HepG2 (cell line): ENCODE measurements at regions not wholly inside any gene's neighbourhood (a gene's known extent, or its start where the extent isn't known, plus 50 kb on each side); places are given as distances from the start of the nearest gene placed in this dataset.

Experiments
- AKNA ChIP-seq: sonication (generic); formaldehyde crosslinking; IDR thresholded peaks from 2 replicates; pipeline ENCODE4 v1.4.0; 2020; ENCODE audit warnings: missing genetic modification reagents, borderline replicate concordance
- ARHGAP35 ChIP-seq: sonication (generic); formaldehyde crosslinking; IDR thresholded peaks from 2 replicates; pipeline ENCODE4 v1.9.0; 2022; ENCODE audit warnings: mild to moderate bottlenecking, inconsistent platforms, moderate library complexity, missing genetic modification reagents, borderline replicate concordance
- EP300 ChIP-seq, 3 experiments: sonication (generic) in 1 of 3; formaldehyde crosslinking in 1 of 3; IDR thresholded peaks; 2 replicates each; pipeline versions ENCODE4 v1.5.1 to v1.6.1; 2011 to 2020; ENCODE audit warnings: low read depth in 2 of 3, low read length in 2 of 3, borderline replicate concordance in 1 of 3, improper control_type of control experiment in 1 of 3, mild to moderate bottlenecking in 1 of 3, missing genetic modification reagents in 1 of 3, moderate library complexity in 1 of 3
- FOXO1 ChIP-seq: sonication (generic); formaldehyde crosslinking; IDR thresholded peaks from 2 replicates; pipeline ENCODE4 v1.4.0; 2020; ENCODE audit warnings: missing genetic modification reagents
- GATAD2A ChIP-seq: IDR thresholded peaks from 2 replicates; pipeline ENCODE4 v1.6.1; 2016
- HDAC2 ChIP-seq: sonication (generic); formaldehyde crosslinking; IDR thresholded peaks from 2 replicates; pipeline ENCODE4 v1.4.0; 2020; ENCODE audit warnings: missing genetic modification reagents
- IKZF1 ChIP-seq: fragments of 450-650 bp; IDR thresholded peaks from 2 replicates; pipeline ENCODE4 v1.7.1; 2016
- IKZF4 ChIP-seq: sonication (generic); formaldehyde crosslinking; IDR thresholded peaks from 2 replicates; pipeline ENCODE4 v1.5.1; 2020; ENCODE audit warnings: borderline replicate concordance, mild to moderate bottlenecking, low read depth, missing genetic modification reagents; ENCODE audit errors: not compliant biosample characterization
- MIER3 ChIP-seq: IDR thresholded peaks from 2 replicates; pipeline ENCODE4 v1.6.1; 2016; ENCODE audit warnings: missing compliant biosample characterization, borderline replicate concordance
- NR2F1 ChIP-seq, 2 experiments: fragments of 450-650 bp in 1 of 2; formaldehyde crosslinking in 1 of 2; IDR thresholded peaks; 2 replicates each; pipeline versions ENCODE4 v1.5.0 to v1.6.1; 2016 to 2020; ENCODE audit warnings: mild to moderate bottlenecking in 1 of 2, missing compliant biosample characterization in 1 of 2, missing genetic modification reagents in 1 of 2, moderate library complexity in 1 of 2
- SAP130 ChIP-seq: IDR thresholded peaks from 2 replicates; pipeline ENCODE4 v1.6.1; 2016; ENCODE audit warnings: low read depth
- SMC3 ChIP-seq: IDR thresholded peaks from 2 replicates; pipeline ENCODE4 v1.6.1; 2011; ENCODE audit warnings: low read length, improper control_type of control experiment
- SYNCRIP ChIP-seq: fragments of 200-400 bp; formaldehyde crosslinking; IDR thresholded peaks from 2 replicates; pipeline ENCODE4 v1.6.1; 2018; ENCODE audit warnings: mild to moderate bottlenecking, low read depth, low read length; ENCODE audit not compliant: insufficient read depth
- ZMYM3 ChIP-seq: sonication (generic); formaldehyde crosslinking; IDR thresholded peaks from 2 replicates; pipeline ENCODE4 v1.5.1; 2020; ENCODE audit warnings: mild to moderate bottlenecking, missing genetic modification reagents
- ZNF205 ChIP-seq: IDR thresholded peaks from 2 replicates; pipeline ENCODE4 v1.6.1; 2018; ENCODE audit warnings: missing biosample characterization, missing genetic modification reagents
- ZNF652 ChIP-seq: IDR thresholded peaks from 2 replicates; pipeline ENCODE4 v1.6.1; 2016; ENCODE audit warnings: low read depth, borderline replicate concordance
- TF ChIP-seq, protein P1 (sequence below): sonication (generic); formaldehyde crosslinking; conservative IDR thresholded peaks from 2 replicates; pipeline ENCODE4 v1.4.0; 2020; ENCODE audit warnings: mild to moderate bottlenecking, missing genetic modification reagents, moderate library complexity
- TF ChIP-seq, protein P2 (sequence below): sonication (generic); IDR thresholded peaks from 2 replicates; pipeline ENCODE4 v1.6.1; 2016; ENCODE audit warnings: low read depth, borderline replicate concordance
- TF ChIP-seq, protein P3 (sequence below): sonication (generic); formaldehyde crosslinking; conservative IDR thresholded peaks from 2 replicates; pipeline ENCODE4 v1.8.1; 2023; ENCODE audit warnings: missing genetic modification reagents

DNA sequence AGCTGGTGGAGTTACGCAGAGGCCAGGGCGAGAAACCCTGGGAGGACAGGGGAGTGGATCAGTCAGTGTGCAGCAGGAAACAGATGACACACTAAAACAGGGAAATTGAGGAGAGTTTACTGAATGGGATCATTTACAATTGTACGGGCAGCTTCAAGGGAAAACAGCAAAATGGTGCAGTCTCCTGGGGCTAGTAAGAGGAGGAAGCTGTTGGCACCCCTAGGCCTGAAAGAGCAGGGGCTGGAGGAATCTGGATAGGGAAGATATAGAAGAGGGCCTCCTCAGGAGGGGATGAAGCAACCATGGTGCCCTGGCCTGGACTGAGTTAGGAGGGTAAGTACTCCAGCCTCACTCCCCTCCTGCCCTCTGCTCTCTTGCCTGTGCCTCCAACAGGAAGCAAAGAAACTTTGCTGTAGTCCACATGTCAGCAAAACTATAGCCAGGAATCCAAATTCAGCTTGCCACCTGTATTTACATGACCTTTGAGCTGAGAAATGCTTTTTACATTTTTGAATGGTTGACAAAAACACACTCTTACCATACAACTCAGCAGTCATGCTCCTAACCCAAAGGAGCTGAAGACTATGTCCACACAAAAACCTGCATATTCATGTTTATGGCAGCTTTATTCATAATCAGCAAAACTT lies 52.3 kb upstream of the OPN4 start (continued):
- TF ChIP-seq AKNA (CRISPR knock-in tag) (no peak), HDAC2 (peak; percentile 52; the same call in 1 of the 2 replicates), SMC3 (no peak), SYNCRIP (no peak), GATAD2A (peak; percentile 49), IKZF4 (CRISPR knock-in tag) (no peak), FOXO1 (CRISPR knock-in tag) (0 out of 2 replicates have a peak, but pooled peaks have one; percentile 34), MIER3 (peak; percentile 44; the same call in 1 of the 2 replicates), ARHGAP35 (CRISPR knock-in tag) (no peak), EP300 (IDR thresholded peaks at IDR 0.05; ENCODE audit: low read depth in 2 of 2, low read length in 2 of 2) (peak in 1 of 2 experiments; percentile 32; a peak in 1 of 4 replicates), EP300 (CRISPR knock-in tag; IDR thresholded peaks at IDR 0.05; ENCODE audit: borderline replicate concordance) (no peak), ZNF652 (CRISPR knock-in tag) (no peak), ZNF205 (CRISPR knock-in tag) (peak; percentile 62; the same call in 1 of the 2 replicates), NR2F1 (CRISPR knock-in tag; IDR thresholded peaks at IDR 0.05) (peak in 1 of 2 experiments; percentile 31; a peak in 1 of 4 replicates), SAP130 (CRISPR knock-in tag) (peak; percentile 60; the same call in 1 of the 2 replicates), ZMYM3 (0 out of 2 replicates have a peak, but pooled peaks have one; percentile 11), IKZF1 (no peak)
- TF ChIP-seq, protein P1, sequence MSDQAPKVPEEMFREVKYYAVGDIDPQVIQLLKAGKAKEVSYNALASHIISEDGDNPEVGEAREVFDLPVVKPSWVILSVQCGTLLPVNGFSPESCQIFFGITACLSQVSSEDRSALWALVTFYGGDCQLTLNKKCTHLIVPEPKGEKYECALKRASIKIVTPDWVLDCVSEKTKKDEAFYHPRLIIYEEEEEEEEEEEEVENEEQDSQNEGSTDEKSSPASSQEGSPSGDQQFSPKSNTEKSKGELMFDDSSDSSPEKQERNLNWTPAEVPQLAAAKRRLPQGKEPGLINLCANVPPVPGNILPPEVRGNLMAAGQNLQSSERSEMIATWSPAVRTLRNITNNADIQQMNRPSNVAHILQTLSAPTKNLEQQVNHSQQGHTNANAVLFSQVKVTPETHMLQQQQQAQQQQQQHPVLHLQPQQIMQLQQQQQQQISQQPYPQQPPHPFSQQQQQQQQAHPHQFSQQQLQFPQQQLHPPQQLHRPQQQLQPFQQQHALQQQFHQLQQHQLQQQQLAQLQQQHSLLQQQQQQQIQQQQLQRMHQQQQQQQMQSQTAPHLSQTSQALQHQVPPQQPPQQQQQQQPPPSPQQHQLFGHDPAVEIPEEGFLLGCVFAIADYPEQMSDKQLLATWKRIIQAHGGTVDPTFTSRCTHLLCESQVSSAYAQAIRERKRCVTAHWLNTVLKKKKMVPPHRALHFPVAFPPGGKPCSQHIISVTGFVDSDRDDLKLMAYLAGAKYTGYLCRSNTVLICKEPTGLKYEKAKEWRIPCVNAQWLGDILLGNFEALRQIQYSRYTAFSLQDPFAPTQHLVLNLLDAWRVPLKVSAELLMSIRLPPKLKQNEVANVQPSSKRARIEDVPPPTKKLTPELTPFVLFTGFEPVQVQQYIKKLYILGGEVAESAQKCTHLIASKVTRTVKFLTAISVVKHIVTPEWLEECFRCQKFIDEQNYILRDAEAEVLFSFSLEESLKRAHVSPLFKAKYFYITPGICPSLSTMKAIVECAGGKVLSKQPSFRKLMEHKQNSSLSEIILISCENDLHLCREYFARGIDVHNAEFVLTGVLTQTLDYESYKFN (CRISPR knock-in tag) = peak; percentile 61; the same call in 1 of the 2 replicates
- TF ChIP-seq, protein P2, sequence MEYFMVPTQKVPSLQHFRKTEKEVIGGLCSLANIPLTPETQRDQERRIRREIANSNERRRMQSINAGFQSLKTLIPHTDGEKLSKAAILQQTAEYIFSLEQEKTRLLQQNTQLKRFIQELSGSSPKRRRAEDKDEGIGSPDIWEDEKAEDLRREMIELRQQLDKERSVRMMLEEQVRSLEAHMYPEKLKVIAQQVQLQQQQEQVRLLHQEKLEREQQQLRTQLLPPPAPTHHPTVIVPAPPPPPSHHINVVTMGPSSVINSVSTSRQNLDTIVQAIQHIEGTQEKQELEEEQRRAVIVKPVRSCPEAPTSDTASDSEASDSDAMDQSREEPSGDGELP = peak; percentile 93
- TF ChIP-seq, protein P3, sequence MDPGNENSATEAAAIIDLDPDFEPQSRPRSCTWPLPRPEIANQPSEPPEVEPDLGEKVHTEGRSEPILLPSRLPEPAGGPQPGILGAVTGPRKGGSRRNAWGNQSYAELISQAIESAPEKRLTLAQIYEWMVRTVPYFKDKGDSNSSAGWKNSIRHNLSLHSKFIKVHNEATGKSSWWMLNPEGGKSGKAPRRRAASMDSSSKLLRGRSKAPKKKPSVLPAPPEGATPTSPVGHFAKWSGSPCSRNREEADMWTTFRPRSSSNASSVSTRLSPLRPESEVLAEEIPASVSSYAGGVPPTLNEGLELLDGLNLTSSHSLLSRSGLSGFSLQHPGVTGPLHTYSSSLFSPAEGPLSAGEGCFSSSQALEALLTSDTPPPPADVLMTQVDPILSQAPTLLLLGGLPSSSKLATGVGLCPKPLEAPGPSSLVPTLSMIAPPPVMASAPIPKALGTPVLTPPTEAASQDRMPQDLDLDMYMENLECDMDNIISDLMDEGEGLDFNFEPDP (CRISPR knock-in tag) = no peak
